GM18520 (cell line): ENCODE measurements at regions not wholly inside any gene's neighbourhood (a gene's known extent, or its start where the extent isn't known, plus 50 kb on each side); places are given as distances from the start of the nearest gene placed in this dataset.
"Not testable (repeated sequence)": the region's sequence is repeated elsewhere in the genome, so short reads cannot be mapped to it uniquely, and the experiment has no call there.

Experiments
- ATAC-seq: cut with Tn5 transposase; IDR thresholded peaks from one replicate; pipeline ENCODE4 v1.9.1; 2021; ENCODE audit not compliant: unreplicated experiment

DNA sequence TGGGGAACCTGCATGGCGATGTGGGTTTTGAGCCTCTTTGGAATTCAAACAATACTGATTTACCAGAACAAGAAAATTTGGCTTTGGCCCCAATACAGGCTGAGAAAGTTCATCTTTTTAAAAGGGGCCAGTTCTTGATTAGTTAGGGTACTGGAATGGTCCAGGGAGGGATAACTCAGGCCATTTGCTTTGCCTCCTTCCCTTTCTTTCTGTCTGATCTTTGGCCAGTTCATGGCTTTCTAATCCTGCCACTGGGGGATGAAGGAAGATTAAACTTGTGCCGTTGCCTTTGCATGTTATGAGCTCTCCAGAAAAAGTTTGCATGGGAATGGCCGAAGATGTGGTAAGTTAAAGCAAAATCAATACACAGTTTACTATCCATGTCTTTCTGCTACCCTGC is 78.4 kb downstream of the ADAMTS15 start:
- no peak for ATAC-seq

DNA sequence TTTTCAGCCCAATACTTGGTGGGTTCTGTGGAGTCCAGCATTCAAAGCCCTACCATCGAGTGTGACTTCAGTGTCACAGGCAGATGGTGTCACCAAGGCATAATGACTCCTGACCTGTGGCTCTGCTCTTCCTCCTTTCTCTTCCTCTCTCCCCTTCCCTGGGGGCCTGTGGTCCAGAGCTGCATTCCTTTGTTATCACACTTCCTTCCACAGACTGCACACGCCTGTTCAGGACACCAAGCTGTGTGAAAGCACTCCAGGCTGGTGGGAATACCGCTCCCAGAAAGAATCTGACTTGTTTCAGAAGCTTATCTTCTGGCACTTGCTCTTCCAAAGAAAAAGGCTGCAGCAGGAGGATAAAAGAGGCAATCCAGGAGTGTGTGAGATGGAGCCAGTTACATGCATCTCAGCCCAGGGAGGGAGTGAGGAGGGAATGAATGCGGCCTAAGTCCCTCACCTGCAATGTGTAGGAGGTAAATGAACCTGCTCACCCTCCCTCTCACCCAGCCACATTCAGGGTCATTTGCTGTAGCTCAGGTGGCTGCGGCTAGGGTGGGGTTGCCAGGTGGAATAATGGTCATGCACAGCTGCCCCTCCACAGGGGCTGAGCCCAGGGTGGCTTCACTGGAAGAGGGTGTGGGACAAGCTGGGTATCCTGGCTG is 79.3 kb downstream of the ADAMTS15 start:
- no peak for ATAC-seq

DNA sequence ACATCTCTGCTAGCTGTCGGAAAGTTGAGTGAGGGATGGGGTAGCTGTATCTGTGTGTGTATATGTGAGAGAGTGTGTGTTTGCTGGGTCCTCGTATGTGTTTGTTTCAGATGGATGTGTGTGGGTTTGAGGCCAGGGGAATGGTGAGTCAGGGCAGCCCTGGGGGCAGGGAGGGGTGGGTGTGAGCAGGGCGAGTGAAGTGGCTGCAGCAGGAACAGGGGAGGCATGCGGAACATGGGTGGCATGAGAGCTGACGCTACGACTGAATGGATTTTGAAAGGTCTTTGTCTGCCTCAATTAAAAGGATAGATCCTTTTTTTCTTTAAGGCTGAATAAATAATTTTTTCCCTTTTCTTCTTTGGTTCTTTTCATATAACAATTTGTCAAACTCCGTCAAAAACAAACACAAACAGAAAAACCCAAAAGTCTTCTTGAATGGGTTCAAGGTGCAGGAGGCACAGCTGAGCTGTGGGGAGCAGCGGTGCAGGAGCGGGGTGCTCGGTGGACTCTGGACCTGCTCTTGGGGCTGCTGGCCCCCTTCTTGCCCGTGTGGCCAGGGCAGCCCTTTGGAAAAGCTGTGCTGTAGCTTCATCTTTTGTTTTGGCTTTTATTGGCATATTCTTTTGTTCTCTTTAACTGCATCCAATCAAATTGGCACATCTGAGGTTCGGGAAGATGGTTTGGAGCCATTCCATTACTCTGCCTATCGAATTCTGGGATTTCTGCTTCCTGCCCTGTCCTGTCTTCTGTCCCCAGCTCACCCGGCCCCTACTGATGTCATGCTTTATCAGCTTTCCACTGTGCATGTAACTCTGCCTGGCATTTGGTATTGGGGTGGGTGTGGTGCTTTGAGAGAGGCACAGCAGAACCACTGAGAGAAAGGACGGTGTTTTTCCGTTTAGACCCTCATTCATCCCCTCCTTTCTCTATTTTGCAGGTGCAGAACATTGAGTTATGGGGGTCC is 80.1 kb downstream of the ADAMTS15 start:
- ATAC-seq, result no peak

DNA sequence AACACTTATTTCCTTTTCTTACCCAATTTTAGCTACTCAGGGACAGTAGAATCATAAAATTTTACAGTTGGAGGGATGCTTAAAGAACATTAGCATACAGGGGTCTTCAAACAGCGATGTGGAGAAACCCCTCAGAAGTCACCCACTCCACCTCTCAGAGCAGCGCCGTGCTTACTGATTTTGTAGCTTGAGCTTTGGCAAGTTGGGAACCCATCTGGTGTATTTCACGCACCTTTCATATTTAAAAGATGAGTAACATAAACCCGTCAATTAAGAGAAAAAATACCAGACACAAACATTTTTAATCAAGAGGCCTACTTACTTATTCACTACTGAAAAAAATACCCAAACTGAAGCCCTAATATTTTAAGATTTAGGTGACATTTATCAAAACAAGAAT is 80.9 kb downstream of the ADAMTS15 start:
- ATAC-seq, result no peak

DNA sequence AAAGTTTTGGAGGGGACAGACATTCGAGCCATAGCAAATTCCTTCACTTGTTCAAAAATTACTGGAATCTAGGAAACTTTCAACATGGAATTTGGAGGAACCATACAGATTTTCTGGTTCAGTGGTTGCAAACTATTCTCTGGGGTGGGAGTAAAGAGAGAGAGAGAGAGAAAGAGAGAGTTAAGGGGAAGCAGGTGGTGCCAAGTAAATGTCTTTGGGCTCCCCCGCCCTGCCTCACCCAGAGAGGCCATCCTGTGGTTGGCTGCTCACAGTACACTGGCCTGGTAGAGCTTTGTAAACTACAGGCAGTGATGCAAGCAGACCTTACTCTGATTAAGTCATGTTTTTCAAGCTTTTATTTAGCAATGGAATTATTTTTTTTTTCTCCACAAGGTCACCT is 82.6 kb downstream of the ADAMTS15 start:
- no peak for ATAC-seq

DNA sequence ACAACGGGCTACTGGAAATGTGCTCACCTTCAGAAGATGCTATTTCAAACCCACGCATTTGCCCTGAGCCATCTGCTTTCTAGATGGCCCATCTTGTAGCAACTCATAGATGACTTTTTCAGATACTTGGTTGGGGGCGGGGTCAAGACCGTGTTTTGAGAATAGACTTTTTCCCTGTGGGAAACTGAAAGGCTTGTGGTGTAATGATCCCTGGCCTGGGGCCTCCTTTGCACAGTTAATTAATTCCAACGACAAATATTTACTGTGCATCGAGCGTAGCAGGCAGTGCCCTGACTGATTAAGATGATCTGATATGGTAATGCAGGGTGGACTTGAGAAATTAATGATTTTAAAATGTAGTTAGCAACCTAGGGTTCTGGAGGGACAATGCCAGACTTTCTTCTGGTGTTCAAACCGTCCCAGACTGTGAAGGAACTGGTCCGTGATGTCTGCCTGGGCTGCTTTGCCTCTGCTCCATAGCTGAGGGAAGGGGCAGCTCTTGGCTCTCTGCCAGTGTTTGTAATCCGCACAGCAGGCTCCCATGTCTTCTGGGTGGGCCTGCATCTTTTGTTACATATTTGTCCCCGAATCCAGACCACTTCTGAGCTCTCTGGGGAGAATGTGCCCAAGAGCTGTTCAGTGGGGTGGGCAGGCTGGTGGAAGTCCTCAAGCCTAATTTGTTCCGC is 84.8 kb downstream of the ADAMTS15 start:
- no peak for ATAC-seq

DNA sequence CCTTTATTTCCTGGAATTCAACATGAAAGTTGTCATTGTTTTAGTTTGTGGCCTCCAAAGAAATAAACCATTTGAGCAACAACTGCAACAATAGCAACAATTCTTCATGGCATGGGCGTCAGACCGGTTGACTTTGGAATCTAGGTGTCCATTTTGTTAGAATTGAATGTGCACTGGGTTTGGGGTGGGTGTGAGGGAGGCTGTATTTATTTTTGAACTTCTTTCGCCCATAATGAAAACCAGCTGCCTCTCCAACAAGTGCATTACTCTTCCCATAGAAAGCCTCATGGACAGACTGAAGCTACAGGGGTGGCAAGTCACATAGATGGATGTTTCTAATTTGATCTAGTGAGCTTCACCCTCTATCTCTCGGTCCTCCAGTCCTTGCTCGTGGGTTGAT is 85.4 kb downstream of the ADAMTS15 start:
- ATAC-seq, result no peak

DNA sequence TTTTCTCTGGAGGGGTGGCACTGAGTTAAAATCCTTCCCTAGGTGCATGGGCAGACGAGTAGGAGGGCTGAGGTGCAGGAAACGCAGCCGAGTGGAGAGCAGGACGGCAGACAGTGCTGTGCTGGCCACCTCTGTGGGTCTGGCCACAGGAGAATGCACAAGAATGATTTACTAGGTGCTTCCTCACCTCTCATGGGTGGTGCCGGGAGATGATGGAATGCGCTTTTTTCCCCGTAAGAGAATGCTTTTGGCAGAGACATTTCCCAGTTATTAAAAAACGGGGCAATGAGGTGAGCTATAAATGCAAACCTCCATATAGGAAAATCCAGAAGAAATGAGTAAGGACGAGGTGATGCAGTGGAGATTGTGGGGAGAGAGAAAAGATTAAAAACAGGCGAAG is 86.1 kb downstream of the ADAMTS15 start:
- ATAC-seq, result no peak

DNA sequence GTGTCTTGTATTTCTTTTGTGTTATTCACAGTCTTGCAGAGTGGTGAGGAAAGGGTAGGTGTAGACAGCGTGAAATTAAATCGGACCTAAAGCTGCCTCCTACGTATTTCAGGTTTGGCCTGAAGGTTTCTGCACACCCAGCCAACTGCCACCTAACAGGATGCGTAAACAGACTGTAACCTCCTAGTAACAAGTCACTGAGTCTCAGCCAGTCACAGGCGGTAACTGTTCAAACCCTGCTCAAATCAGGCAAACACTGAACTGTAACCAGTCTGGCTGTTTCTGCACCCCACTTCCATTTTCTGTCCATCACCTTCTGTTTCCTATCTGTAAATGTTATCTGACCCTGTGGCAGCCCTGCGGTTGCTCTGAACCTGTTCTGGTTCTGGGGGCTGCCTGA is 87.1 kb downstream of the ADAMTS15 start:
- ATAC-seq, result no peak

DNA sequence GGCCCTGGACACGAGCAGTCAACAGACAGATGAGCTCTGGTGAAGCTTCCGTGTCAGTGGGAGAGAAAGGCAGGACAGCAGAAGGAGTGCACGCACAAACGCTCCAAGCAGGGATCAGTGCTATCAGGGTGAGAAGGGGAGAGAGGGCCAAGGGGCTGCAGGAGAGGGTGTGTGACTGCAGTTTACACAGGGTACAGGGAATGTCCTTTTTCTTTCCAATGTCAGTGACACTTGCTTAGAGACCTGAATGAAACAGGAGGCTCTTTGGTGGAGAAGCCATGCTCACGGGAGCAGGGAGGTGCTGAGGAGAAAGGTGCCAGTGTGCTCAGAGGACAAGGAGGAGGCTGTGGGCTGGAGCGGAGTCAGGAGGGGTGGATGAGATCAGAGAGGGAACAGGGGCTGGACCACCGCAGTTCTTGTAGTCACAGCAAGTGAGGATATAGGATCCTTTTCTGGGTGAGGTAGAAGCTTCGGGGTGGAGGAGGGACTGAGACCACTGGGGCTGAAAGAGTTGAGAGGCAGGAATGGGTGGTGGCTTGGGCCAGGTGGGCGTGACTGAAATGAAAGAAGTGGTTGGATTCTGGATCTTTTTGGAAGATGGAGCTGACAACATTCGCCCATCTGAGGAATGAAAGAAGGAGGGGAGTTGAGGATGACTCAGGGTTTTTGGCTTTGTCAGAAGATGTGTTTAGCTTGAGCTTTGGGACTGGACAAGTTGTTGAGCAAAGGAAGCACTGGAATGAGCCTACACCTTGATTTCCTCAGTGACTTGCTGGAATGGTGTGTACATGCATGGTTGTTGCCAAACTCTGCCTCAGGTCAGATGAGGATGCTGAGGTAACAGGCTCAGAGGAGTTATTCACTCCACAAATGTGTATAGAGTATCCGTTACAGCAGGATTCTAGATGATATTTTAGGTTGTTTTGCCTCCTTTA is 87.9 kb downstream of the ADAMTS15 start:
- ATAC-seq, result no peak

DNA sequence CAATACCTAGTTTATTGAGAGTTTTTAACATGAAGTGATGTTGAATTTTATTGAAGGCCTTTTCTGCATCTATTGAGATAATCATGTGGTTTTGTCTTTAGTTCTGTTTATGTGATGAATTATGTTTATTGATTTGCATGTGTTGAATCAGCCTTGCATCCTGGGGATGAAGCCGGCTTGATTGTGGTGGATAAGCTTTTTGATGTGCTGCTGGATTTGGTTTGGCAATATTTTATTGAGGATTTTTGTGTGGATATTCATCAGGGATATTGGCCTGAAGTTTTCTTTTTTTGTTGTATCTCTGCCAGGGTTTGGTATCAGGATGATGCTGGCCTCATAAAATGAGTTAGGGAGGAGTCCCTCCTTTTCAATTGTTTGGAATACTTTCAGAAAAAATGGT is 91.2 kb downstream of the ADAMTS15 start:
- not testable (repeated sequence) for ATAC-seq

DNA sequence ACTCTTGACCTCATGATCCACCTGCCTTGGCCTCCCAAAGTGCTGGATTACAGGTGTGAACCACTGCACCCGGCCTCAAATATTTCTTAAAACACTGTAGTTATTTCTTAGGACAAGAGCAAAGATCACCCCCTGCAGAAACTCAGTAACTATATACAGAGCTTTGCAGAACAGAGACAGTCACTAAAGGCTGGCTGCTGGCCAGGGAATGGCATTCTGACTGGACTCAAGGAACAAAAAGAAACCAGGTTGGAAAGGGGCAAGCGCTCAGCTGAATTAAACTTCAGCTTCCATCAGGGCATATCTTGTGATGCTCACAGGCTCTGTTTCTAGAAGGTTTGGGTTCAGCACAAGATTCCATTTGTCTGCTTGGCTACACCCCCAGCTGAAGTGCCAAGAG is 95.8 kb downstream of the ADAMTS15 start:
- ATAC-seq, result no peak

DNA sequence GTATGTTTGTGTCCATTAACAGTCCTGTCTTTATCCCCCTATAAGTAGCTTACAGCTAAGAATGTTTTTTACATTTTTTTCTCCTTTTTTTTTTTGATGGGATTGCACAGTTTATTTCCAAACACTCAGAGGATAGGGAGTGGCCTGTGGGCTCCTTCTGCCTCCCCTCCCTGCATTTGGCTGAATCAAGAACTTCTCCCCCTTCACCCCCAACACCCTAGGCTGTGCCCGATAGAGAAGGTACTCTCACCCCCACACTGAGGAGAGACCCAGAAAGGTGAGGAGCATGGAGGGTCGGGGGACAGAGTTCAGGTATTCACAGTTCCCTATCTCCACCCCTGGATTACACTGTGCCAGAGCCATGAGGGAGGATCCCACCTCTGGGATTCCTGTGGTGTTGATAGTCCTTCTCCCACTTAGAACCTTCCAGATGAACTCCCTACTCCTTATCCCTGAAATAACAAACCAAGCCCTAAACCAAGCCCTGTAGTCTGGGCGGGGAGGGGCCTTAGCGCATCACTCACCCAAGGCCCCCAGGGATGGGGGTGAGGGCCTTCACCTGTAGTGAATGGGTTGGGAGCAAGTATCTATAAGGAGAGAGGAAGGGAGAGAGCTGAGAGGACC is 97.1 kb downstream of the ADAMTS15 start:
- ATAC-seq, result no peak

DNA sequence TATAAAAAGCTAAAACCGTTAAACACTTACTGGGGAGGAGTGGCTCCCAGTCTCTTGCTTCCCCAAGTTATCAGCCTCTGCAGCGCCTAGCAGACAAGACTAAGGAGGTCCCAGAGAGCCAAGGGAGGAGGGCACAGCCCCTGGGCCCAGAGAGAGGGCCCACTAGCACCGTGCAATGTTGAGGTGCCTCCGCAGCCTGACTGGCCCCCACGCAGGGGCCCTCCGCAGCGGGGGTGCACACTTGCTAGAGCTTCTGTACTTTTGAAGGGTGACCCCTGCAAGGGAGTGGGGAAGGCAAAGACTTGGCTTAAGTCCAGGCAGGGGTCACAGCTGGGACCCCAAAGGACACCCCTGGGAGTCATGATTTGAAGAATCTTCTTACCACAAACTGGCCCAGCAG is 98.0 kb downstream of the ADAMTS15 start:
- ATAC-seq, result no peak

DNA sequence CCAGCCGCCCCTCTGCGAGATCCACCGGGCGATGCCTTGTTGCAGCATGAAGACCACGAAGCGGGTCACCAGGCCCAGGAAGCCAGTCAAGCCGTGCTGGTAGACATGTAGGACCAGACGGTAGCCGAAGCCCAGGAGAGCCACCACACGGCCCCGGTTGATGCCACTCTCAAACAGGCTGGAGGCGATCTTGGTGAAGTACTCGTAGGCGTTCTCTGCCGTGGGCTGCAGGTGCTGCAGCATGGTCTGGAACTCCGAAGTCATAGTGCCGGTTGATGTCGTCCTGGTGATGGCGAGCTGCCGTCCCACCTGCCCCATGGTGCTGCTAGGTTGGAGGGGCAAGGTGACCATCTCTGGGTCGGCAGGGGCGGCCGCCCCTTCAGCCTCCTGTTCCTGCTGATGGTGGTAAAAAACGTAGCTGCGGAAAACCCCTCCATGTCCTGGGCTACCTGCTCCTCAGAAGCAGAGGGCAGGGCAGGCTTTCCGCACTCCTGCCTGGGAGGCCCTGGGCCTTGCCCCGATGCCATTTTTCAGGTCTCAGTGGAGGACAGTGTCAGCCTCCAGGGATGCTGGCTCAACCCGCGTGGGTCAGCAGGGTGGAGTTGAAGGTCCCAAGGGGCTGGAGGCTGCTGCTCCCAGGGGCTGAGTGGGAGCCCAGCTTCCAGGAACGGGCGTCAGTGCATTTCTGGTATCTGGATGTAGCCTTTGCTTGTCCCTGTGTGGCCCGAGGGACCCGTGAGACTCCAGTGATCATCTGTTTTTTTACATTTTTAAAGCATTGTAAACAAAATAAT is 98.7 kb downstream of the ADAMTS15 start:
- ATAC-seq, result no peak

DNA sequence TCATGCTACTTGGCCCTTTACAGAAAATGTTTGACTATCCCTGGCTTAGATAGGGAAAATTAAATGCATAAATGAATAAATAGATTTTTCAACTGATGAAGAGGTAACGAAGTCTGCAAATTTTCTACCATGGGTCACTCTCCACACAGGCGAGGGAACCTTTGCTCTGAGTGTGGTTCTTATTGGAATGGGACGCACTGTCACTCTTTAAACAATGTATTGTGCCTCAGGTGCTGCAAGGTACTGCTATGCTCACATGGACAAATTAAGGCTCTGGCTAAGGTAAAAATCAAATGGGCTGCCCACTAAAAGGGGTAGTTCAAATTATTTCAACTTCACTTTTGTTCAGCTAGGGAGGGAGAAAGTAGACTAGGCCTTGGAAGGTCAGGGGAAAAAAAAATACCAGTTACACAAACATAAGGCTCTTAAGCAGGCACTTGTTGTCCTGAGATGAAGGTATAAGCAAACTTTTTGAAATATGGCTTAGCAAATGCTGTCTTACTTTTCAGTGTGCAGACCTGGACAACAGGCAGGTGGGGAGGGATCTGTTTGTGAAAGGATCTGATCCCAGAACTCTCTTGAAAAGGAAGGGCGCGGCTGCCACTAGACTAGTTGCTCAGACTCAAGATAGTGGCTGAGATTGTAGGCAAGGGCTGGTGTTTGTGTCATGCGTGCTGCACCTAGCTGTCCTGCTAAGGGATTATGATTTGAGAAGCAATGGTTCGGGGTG is 99.5 kb downstream of the ADAMTS15 start:
- ATAC-seq, result no peak

DNA sequence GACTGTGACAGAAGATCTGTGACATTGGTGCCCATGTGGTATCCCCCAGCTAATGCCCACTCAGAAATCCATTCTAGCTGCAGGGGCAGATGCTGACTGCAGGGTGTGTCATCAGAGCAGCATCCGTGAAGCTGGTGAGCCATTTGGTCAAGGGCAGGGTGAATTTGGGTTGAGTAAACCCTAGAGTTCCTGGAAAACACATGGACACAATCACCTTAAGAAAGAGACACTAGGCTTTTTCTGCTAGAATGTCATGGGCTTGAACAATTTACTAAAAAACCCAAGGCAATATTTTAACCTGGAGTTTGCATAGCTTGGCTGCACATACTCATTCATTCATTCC is 100.0 kb downstream of the ADAMTS15 start:
- ATAC-seq, result no peak

DNA sequence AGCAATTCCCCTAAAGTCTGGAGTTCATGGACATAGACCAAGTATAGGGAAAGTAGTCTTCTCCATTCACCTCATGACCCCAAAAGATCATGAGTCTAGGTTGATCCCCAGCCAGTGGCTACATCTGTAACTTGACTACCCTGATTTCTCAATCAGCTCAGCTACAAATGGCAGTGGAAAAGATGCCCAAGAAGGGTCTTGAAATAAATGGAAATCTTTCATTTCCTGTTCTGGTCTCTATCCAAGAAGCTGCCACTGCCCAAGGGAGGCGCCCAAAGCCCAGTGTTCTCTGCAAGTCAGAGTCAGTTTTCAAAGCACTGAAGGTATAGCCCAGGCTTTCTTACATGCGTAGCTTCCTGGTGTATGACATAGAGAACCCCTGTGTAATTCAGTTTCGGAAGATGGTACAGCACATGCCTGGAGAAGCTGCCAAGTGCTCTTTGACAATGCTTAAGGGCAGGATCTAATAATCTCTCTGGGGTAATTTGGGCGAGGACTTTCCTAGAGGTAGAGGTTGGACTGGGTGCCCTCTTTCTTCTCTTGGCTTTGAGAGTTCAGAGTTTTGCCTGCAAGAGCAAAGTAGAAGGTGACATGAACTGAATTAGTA is 101.1 kb downstream of the ADAMTS15 start:
- no peak for ATAC-seq

DNA sequence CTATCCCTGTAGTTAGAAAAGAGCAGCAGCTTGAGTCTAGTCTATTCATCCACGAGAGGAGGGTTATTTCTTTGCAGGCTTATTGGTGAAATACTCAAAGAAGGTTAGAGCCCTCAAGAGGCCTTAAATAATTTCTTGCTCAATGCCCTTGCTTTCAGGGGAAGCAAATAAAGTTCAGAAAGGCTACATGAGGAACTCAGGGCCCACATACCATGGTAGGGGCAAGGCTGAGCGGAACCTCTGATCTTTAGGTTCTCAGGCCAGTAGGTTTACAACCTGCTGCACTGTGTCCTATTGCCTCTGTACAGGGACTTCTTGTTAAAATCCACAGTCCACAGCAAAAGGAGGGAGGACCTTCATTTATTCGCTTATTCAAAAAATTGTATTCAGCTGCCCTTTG is 101.7 kb downstream of the ADAMTS15 start:
- ATAC-seq, result no peak
